ENCODE measurements at regions not wholly inside any gene's neighbourhood (a gene's known extent, or its start where the extent isn't known, plus 50 kb on each side); places are given as distances from the start of the nearest gene placed in this dataset.
"Not testable (repeated sequence)": the region's sequence is repeated elsewhere in the genome, so short reads cannot be mapped to it uniquely, and the experiment has no call there.

- no peak for DNase-seq
Measured at GRCh38 chr5:13212886-13213285, 731.6 kb downstream of the DNAH5 start.

DNA sequence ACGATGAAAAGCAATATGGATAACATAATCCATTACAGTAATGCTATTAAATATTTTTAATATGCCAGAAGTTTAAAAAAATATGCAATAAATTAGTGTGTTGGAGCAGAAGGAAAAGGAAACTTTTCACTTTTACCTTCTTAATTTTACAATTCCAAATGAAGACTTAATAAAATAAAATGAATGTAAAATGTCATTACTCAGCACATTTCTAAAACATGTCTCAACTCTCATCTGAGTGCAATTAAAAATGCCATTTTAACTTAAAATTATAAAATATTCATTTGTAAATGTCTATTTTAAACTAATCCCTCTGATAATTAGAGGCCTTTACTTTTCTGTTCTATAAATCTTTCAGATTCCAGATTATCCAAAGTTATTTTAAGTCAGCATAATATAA, 733.4 kb downstream of the DNAH5 start:
- DNase-seq, result no peak

GRCh38 chr5:13207112-13207511, 737.4 kb downstream of the DNAH5 start:
- DNase-seq, result no peak

- no peak for DNase-seq
Measured at GRCh38 chr5:13201022-13201421, 743.5 kb downstream of the DNAH5 start.

DNA sequence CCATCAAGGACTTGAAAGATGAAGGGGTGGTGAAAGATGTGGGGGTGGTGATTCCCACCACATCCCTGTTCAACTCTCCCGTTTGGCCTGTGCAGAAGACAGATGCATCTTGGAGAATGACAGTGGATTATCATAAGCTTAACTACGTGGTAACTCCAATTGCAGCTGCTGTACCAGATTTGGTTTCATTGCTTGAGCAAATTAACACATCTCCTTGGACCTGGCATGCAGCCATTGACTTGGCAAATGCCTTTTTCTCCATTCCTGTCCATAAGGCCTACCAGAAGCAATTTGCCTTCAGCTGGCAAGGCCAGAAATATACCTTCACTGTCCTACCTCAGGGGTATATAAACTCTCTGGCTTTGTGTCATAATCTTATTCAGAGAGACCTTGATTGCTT, 746.3 kb downstream of the DNAH5 start:
- DNase-seq, result not testable (repeated sequence)

- no peak for DNase-seq
Measured at GRCh38 chr5:13189532-13189931, 755.0 kb downstream of the DNAH5 start.

GRCh38 chr5:13188371-13188770, 756.1 kb downstream of the DNAH5 start:
- no peak for DNase-seq

DNA sequence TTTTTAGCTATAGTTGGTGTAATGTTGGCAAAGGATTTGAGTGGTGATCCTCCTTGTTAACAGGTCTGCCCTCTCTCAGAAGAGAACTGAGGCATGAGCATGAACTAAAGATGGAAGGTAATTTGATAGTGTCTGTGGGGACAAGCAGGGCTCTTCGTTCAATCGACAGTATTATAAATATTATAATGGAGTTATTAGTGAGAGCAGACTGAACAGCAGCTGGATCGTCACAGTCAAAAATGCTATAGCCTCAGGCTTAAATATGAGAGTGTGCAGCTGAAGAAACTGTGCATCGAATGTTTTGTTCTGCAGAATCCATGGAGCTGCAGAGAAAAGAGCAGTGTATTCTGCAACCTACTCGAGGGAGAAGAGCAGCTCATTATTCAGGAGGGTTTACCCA, 757.3 kb downstream of the DNAH5 start:
- no peak for DNase-seq

- DNase-seq, result no peak
Measured at GRCh38 chr5:13186177-13186576, 758.3 kb downstream of the DNAH5 start.

- no peak for DNase-seq
Measured at GRCh38 chr5:13179407-13180087, 764.9 kb downstream of the DNAH5 start.

GRCh38 chr5:13143630-13144029, 800.9 kb downstream of the DNAH5 start:
- DNase-seq, result peak; percentile 26

- DNase-seq, result no peak
Measured at GRCh38 chr5:13143214-13143613, 801.3 kb downstream of the DNAH5 start.

DNA sequence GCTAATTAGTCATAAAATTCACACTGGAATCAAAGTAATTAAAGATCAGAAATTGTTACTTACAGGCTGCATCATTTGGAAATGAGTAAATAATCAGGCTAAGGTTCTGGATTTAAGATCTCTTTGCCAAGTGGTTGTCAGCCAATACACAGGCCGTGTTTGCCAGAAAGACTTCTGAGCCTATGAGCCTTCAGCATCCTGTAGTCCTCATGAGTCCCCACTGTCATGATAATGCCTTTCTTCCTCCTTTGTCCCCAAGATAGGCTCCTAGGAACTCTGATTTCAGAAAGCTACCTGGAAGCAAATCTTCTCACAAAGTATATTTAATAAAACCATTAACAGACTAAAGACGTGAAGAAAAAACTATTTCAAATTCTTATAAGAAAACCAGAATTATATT, 810.5 kb downstream of the DNAH5 start:
- no peak for DNase-seq

DNA sequence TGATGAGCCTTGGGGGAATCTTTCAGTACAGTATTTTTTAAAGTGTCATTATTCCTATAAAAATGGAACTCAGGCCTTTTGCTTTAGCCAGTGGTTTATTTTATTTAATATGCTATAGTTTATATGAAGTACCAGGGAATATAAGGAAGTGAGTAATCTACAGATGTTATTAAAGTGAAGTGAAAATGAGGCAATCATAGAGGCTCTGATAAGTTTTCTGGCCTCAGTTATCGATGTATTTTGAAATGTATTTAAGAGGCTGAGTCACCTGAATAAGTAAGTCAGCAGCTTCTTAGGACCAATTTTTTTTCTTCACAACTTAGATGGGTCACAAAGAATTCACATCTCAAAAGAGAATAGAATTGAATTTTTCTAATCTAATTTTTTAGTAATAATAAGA, 829.0 kb downstream of the DNAH5 start:
- no peak for DNase-seq

DNA sequence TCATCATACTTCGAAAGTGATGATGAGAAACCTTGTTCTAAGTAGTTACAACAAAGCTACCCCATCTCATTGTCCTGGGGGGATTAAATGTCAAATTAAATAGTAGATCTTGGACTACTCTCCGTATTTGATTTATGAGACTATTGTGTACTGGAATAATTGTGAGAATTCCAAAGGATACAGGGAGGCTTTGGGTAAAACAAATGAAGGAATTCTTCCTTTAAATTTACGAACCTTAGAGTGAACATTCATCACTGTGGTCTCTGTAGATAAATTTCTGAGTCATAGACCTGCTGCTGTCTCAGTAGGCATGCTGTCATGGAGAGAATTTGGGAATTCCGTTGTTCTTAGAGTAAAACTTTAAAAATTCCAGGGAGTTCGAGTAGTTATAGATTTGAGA, 836.2 kb downstream of the DNAH5 start:
- DNase-seq, result no peak

- no peak for DNase-seq
Measured at GRCh38 chr5:13107537-13107936, 837.0 kb downstream of the DNAH5 start.

DNA sequence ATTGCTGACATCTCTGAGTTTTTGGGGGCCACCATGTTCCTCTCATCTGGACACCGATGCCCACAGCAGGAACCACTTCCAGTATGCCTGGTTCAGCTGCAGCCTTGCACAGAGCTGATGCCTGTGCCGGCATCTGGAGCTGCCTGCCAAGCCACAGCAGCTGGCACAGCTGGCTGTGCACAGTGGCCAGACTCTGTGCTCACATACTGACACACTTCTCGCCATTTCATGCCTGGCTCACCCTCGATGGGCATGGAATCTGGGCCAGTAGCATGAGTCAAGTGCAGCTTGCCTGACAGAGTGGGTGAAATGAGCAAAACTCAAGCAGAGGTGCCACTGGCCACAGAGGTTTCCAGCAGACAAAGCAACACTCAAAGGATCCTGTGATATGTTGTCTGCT, 863.4 kb downstream of the DNAH5 start:
- no peak for DNase-seq

DNA sequence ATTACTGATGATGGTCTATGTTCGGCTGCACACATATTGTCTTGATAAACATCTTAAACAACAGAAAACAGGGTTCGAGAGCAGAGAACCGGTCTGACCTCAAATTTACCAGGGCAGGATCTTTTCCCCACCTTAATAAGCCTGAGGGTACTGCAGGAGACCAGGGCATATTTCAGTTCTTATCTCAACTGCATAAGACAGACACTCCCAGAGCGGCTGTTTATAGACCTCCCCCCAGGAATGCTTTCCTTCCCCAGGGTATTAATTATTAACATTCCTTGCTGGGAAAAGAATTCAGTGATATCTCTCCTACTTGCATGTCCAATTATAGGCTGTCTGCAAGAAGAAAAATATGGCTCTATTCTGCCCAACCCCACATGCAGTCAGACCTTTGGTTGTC, 871.6 kb downstream of the DNAH5 start:
- not testable (repeated sequence) for DNase-seq

DNA sequence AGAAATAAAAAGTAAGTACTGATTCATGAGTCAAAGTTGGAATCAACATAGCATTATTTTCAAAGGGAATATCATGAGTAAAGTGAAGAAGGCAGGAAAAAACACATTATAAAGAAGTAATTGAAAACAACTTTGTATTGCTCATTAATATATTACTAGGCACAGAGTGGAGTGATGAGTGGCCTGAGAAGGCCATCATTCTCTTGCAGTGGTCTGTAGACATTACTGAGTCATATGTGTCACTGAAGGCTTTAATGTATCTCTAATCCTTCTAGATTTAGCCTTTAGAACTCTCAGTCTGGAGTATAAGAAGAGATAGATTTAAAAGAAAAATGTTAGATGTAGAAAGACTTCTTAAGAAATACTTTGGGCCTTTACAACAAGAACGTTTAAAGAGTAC, 881.4 kb downstream of the DNAH5 start:
- no peak for DNase-seq

- DNase-seq, result no peak
Measured at GRCh38 chr5:13045897-13046551, 898.5 kb downstream of the DNAH5 start.

DNA sequence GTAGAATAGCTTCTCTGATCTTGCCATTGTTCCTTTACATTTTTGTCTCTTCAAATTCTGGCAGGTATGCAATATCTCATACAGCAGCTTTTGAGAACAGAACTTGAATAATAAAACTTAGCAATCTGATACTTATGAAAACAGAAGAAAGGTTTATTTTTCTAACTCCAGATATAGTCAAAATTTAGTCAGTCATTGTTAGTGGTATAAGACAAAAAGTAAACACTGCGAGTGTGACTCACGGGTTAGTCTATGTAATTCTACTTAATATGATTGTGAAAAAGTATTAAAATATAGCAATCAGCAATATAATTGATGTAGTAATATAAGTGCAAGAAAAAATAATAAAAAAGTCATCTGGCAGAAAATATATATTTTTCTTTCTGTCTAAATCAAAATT, 910.4 kb downstream of the DNAH5 start:
- DNase-seq, result no peak

GRCh38 chr5:13029211-13029610, 915.3 kb downstream of the DNAH5 start:
- no peak for DNase-seq

- DNase-seq, result no peak
Measured at GRCh38 chr5:13027874-13028273, 916.6 kb downstream of the DNAH5 start.

- no peak for DNase-seq
Measured at GRCh38 chr5:13019729-13020128, 924.8 kb downstream of the DNAH5 start.

DNA sequence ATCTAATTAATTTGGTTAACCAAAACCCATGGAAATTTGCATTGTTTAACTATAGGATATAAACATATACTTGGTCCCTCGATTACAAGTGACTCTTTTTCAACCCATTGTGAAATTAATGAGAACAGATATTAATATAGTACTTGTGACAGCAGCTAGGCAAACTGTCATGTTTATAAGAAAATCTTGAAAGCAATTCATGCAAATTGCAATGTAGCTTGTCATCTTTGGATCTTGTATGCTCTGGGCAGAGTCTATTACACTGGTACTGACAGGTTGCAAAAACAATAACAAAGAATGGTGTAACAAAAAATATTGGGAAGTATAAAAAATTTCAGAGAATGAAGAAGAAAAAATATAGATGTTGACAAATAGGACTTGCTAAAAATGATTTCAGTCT, 941.0 kb downstream of the DNAH5 start:
- no peak for DNase-seq

Measured in T1000 (cell line).